IPS-20b (cell line): ENCODE measurements at regions not wholly inside any gene's neighbourhood (a gene's known extent, or its start where the extent isn't known, plus 50 kb on each side); places are given as distances from the start of the nearest gene placed in this dataset.

Source experiments
- H3K27ac ChIP-seq: one replicate; pipeline ENCODE4 v1.5.1; 2013; ENCODE audit warnings: low read length
- H3K27me3 ChIP-seq: 2 replicates; pipeline ENCODE4 v1.6.1; 2013; ENCODE audit warnings: mild to moderate bottlenecking, low read length, inconsistent platforms; ENCODE audit not compliant: insufficient read depth
- H3K36me3 ChIP-seq: 2 replicates; pipeline ENCODE4 v1.6.1; 2013; ENCODE audit warnings: low read depth, mild to moderate bottlenecking, inconsistent platforms, low read length, moderate library complexity; ENCODE audit not compliant: insufficient read depth
- H3K4me1 ChIP-seq: 2 replicates; pipeline ENCODE4 v1.6.1; 2013; ENCODE audit warnings: mild to moderate bottlenecking, control low read depth, inconsistent platforms, low read length, moderate library complexity; ENCODE audit not compliant: insufficient read depth
- H3K4me3 ChIP-seq: 2 replicates; pipeline ENCODE4 v1.5.1; 2013; ENCODE audit warnings: mild to moderate bottlenecking, low read length, inconsistent platforms
- H3K9ac ChIP-seq: 2 replicates; pipeline ENCODE4 v1.6.1; 2013; ENCODE audit warnings: low read depth, mild to moderate bottlenecking, inconsistent platforms, low read length, moderate library complexity
- H3K9me3 ChIP-seq: 2 replicates; pipeline ENCODE4 v1.6.1; 2013; ENCODE audit warnings: mild to moderate bottlenecking, low read depth, low read length, inconsistent platforms; ENCODE audit not compliant: insufficient read depth

- no peaks in the 10 kb centered on the region for H3K36me3 ChIP-seq
- H3K27ac ChIP-seq: no peak overlapping the region
- no peaks in the 10 kb centered on the region for H3K27me3 ChIP-seq
- no peak overlapping the region for H3K9ac ChIP-seq
- no peaks in the 10 kb centered on the region for H3K9me3 ChIP-seq
- H3K4me3 ChIP-seq: no peak overlapping the region
- H3K4me1 ChIP-seq: peaks cover 14% of the 10 kb centered on the region
Measured at GRCh38 chr2:22697054-22697788, 687.8 kb upstream of the KLHL29 start.

GRCh38 chr2:22701561-22702160 is 683.3 kb upstream of the KLHL29 start:
- H3K4me3 ChIP-seq: no peak overlapping the region
- H3K27me3 ChIP-seq: no peaks in the 10 kb centered on the region
- no peak overlapping the region for H3K9ac ChIP-seq
- no peaks in the 10 kb centered on the region for H3K36me3 ChIP-seq
- no peaks in the 10 kb centered on the region for H3K9me3 ChIP-seq
- no peaks in the 10 kb centered on the region for H3K4me1 ChIP-seq
- H3K27ac ChIP-seq: no peak overlapping the region

- Histone ChIP-seq H3K27me3 (no peaks in the 10 kb centered on the region), H3K4me3 (no peak overlapping the region), H3K4me1 (no peaks in the 10 kb centered on the region), H3K9ac (no peak overlapping the region), H3K36me3 (no peaks in the 10 kb centered on the region), H3K9me3 (no peaks in the 10 kb centered on the region), H3K27ac (no peak overlapping the region)
Measured at GRCh38 chr2:22703286-22703920, 681.6 kb upstream of the KLHL29 start.

- Histone ChIP-seq H3K27ac (no peak overlapping the region), H3K36me3 (no peaks in the 10 kb centered on the region), H3K4me3 (no peak overlapping the region), H3K27me3 (no peaks in the 10 kb centered on the region), H3K9me3 (peaks cover 9% of the 10 kb centered on the region; the same call in 1 of the 2 replicates), H3K4me1 (no peaks in the 10 kb centered on the region), H3K9ac (no peak overlapping the region)
Measured at GRCh38 chr2:22719396-22719795, 665.6 kb upstream of the KLHL29 start.

GRCh38 chr2:22729466-22729865 is 655.5 kb upstream of the KLHL29 start:
- H3K27ac ChIP-seq: no peak overlapping the region
- no peaks in the 10 kb centered on the region for H3K4me1 ChIP-seq
- no peak overlapping the region for H3K4me3 ChIP-seq
- no peaks in the 10 kb centered on the region for H3K36me3 ChIP-seq
- 0 out of 2 replicates have a peak, but pooled peaks cover under 1% of the 10 kb centered on the region for H3K9me3 ChIP-seq
- H3K27me3 ChIP-seq: no peaks in the 10 kb centered on the region
- H3K9ac ChIP-seq: no peak overlapping the region

GRCh38 chr2:22734373-22735045 is 650.5 kb upstream of the KLHL29 start:
- Histone ChIP-seq H3K4me1 (no peaks in the 10 kb centered on the region), H3K27ac (no peak overlapping the region), H3K9ac (no peak overlapping the region), H3K36me3 (no peaks in the 10 kb centered on the region), H3K9me3 (no peaks in the 10 kb centered on the region), H3K27me3 (no peaks in the 10 kb centered on the region), H3K4me3 (no peak overlapping the region)

GRCh38 chr2:22737144-22737543 is 647.8 kb upstream of the KLHL29 start:
- Histone ChIP-seq H3K9ac (no peak overlapping the region), H3K27me3 (no peaks in the 10 kb centered on the region), H3K27ac (no peak overlapping the region), H3K9me3 (no peaks in the 10 kb centered on the region), H3K4me3 (no peak overlapping the region), H3K36me3 (no peaks in the 10 kb centered on the region), H3K4me1 (no peaks in the 10 kb centered on the region)

- Histone ChIP-seq H3K4me3 (no peak overlapping the region), H3K27me3 (no peaks in the 10 kb centered on the region), H3K36me3 (no peaks in the 10 kb centered on the region), H3K9me3 (no peaks in the 10 kb centered on the region), H3K27ac (no peak overlapping the region), H3K4me1 (no peaks in the 10 kb centered on the region), H3K9ac (no peak overlapping the region)
Measured at GRCh38 chr2:22741216-22741615, 643.8 kb upstream of the KLHL29 start.

- Histone ChIP-seq H3K27ac (no peak overlapping the region), H3K36me3 (no peaks in the 10 kb centered on the region), H3K9ac (no peak overlapping the region), H3K9me3 (no peaks in the 10 kb centered on the region), H3K4me1 (no peaks in the 10 kb centered on the region), H3K27me3 (no peaks in the 10 kb centered on the region), H3K4me3 (no peak overlapping the region)
Measured at GRCh38 chr2:22748909-22749308, 636.1 kb upstream of the KLHL29 start.

GRCh38 chr2:22753476-22753875 is 631.5 kb upstream of the KLHL29 start:
- Histone ChIP-seq H3K27me3 (no peaks in the 10 kb centered on the region), H3K27ac (no peak overlapping the region), H3K9ac (no peak overlapping the region), H3K9me3 (no peaks in the 10 kb centered on the region), H3K4me1 (no peaks in the 10 kb centered on the region), H3K4me3 (no peak overlapping the region), H3K36me3 (no peaks in the 10 kb centered on the region)

GRCh38 chr2:22756276-22757043 is 628.5 kb upstream of the KLHL29 start:
- H3K4me1 ChIP-seq: no peaks in the 10 kb centered on the region
- H3K27ac ChIP-seq: no peak overlapping the region
- H3K4me3 ChIP-seq: no peak overlapping the region
- no peaks in the 10 kb centered on the region for H3K9me3 ChIP-seq
- H3K36me3 ChIP-seq: no peaks in the 10 kb centered on the region
- H3K9ac ChIP-seq: no peak overlapping the region
- no peaks in the 10 kb centered on the region for H3K27me3 ChIP-seq
